ENCODE measurements at regions not wholly inside any gene's neighbourhood (a gene's known extent, or its start where the extent isn't known, plus 50 kb on each side); places are given as distances from the start of the nearest gene placed in this dataset.

DNA sequence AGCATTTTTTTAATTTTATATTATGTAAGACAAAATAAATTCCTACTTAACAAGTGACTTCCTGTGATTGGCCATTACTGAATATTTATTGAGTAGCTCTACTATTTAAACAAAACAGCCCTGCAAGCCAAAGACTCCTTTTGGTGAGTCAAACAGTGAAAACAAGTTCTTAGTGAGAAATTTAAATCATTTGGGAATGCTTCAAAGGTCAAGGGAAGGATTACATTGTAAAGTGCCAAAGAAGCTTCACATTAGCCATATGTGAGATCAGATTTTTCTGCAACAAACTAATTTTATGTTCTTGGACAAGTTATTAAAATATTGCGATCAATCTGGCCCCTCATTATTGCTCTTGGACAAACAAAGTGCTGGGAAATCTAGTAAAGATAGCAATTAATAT lies 795.4 kb upstream of the MGAT4C start:
- TF ChIP-seq, protein P1, sequence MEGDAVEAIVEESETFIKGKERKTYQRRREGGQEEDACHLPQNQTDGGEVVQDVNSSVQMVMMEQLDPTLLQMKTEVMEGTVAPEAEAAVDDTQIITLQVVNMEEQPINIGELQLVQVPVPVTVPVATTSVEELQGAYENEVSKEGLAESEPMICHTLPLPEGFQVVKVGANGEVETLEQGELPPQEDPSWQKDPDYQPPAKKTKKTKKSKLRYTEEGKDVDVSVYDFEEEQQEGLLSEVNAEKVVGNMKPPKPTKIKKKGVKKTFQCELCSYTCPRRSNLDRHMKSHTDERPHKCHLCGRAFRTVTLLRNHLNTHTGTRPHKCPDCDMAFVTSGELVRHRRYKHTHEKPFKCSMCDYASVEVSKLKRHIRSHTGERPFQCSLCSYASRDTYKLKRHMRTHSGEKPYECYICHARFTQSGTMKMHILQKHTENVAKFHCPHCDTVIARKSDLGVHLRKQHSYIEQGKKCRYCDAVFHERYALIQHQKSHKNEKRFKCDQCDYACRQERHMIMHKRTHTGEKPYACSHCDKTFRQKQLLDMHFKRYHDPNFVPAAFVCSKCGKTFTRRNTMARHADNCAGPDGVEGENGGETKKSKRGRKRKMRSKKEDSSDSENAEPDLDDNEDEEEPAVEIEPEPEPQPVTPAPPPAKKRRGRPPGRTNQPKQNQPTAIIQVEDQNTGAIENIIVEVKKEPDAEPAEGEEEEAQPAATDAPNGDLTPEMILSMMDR (IDR thresholded peaks at IDR 0.05; ENCODE audit: insufficient read depth, low read depth, low read length, missing control alignments): no peak
- no peak for DNase-seq (ENCODE audit: low read depth)
- no peak overlapping the region for H3K4me3 ChIP-seq (ENCODE audit: low read depth, low read length)

DNA sequence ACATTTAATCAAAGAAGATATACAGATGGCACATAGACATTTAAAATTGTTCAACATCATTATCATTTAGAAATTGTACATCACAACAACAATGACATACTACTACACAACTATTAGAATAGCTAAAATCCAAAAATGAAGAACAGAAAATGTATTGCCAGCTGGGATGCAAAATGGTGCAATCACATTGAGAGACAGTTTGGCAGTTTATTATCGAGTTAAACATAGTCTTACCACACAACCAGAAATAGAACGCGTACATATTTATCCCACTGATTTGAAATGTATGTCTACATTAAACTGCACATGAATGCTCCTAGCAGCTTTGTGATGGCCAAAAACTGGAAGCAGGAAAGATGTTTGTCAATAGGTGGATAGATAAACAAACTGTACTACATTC lies 791.5 kb upstream of the MGAT4C start:
- TF ChIP-seq, protein P1 (IDR thresholded peaks at IDR 0.05; ENCODE audit: insufficient read depth, low read depth, low read length, missing control alignments): no peak
- no peak for DNase-seq (ENCODE audit: low read depth)
- H3K4me3 ChIP-seq (ENCODE audit: low read depth, low read length): no peak overlapping the region

DNA sequence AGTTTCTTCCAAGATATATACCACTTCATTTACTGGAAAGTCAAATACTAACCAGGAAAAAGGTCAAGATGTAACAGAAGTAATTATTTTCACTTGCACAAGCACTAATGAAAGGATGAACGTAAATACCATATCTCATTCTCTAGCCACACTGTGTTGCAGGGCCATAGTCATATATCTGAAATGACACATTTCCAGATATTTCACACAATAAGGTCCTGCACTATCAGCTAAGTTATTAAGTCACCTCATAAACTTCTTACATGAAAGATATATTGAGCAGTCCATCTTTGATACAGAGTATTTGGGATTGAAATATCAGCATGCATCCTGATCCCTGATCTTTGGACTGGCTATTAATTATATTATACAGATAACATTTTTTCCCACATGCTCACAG lies 783.3 kb upstream of the MGAT4C start:
- no peak for DNase-seq (ENCODE audit: low read depth)
- no peak overlapping the region for H3K4me3 ChIP-seq (ENCODE audit: low read depth, low read length)
- TF ChIP-seq, protein P1 (IDR thresholded peaks at IDR 0.05; ENCODE audit: insufficient read depth, low read depth, low read length, missing control alignments): no peak

DNA sequence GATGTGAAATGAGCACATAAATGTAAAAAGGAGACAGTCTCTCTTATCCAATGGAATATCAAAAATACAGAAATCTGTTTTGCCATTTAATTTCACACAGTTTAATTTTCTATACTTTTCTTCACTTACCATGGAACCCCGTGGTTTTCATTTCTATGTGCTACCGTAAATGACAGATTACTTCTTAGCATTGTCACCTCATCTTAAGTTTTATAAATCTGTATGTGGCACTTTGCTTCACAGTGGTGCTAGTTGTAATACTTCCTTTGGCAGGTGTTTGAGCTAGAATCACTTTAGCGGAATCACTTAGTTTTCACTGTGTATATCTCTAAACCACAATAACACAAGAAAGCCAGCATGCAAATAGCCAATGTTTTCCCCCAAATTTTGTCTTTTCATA lies 781.9 kb upstream of the MGAT4C start:
- H3K4me3 ChIP-seq (ENCODE audit: low read depth, low read length): no peak overlapping the region
- TF ChIP-seq, protein P1 (IDR thresholded peaks at IDR 0.05; ENCODE audit: insufficient read depth, low read depth, low read length, missing control alignments): no peak
- no peak for DNase-seq (ENCODE audit: low read depth)

DNA sequence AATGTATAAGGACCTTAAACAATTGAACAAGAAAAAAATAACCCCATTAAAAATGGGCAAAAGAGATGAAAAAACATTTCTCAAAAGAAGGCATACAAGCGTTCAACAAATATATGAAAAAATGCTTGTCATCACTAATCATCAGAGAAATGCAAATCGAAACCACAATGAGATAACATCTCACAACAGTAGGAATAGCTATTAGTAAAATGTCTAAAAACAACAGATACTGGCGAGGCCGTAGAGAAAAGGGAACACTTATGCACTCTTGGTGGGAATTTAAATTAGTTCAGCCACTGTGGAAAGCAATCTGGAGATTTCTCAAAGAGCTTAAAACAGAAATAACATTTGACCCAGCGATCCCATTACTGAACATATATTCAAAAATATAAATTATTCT lies 769.8 kb upstream of the MGAT4C start:
- TF ChIP-seq, protein P1 (IDR thresholded peaks at IDR 0.05; ENCODE audit: insufficient read depth, low read depth, low read length, missing control alignments): no peak
- H3K4me3 ChIP-seq (ENCODE audit: low read depth, low read length): no peak overlapping the region
- no peak for DNase-seq (ENCODE audit: low read depth)

DNA sequence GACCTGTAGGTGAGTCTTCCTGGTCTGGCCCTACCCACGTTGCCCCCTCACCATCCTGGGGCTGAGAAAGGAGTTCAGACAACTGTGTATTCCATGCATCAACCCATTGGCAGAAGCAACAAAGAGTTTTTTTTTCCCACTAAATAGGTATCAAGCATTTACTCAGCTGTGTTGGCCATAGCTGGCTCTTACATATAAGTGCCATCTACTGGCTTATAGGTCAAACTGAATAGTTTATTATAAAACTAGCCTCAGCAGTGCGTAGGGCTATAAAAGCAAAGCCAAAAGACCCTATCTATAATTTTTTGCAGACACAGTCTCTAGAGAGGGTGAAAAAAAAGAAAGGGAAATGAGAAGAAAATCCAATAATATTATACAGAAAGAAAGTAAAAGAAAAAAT lies 765.2 kb upstream of the MGAT4C start:
- TF ChIP-seq, protein P1 (IDR thresholded peaks at IDR 0.05; ENCODE audit: insufficient read depth, low read depth, low read length, missing control alignments): no peak
- no peak for DNase-seq (ENCODE audit: low read depth)

DNA sequence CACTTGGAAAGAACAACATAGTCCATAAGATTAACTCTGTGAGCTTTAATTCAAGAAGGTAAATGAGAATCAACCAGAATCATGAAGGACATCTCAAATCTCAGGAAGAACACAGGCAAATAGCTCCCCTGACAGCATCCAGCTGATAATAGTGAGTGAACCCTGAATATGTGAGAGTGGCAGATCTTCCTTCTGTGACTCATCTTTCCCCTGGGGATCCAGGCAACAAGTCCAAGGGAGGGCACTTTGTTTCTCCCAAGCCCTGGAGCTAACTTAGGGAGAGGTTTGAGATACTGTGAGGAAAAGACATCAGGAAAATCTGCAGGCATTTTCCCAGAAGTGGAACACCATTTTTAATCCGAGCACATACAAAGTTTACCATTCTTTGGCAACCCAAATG lies 763.9 kb upstream of the MGAT4C start:
- DNase-seq (ENCODE audit: low read depth): no peak
- no peak overlapping the region for H3K4me3 ChIP-seq (ENCODE audit: low read depth, low read length)
- TF ChIP-seq, protein P1 (IDR thresholded peaks at IDR 0.05; ENCODE audit: insufficient read depth, low read depth, low read length, missing control alignments): no peak

More for the DNA sequence above, 765.2 kb upstream of the MGAT4C start:
- H3K4me3 ChIP-seq (ENCODE audit: low read depth, low read length): no peak overlapping the region

Data from GM12865 (cell line).